Gastroesophageal sphincter (tissue), 3 donors: ENCODE measurements at regions not wholly inside any gene's neighbourhood (a gene's known extent, or its start where the extent isn't known, plus 50 kb on each side); places are given as distances from the start of the nearest gene placed in this dataset.

Experiments
- CTCF ChIP-seq, 4 experiments: fragments of 200-600 bp in 2 of 4; fragments of 450-650 bp in 2 of 4; sonication (generic) in 1 of 4; IDR thresholded peaks; one replicate each; pipeline ENCODE4 v1.5.1; 2017 to 2019; ENCODE audit warnings: antibody characterized with exemption in 4 of 4, mild to moderate bottlenecking in 2 of 4, moderate library complexity in 2 of 4
- EP300 ChIP-seq: sonication (generic); formaldehyde crosslinking; IDR thresholded peaks from one replicate; pipeline ENCODE4 v1.6.1; 2017; ENCODE audit warnings: antibody characterized with exemption, mild to moderate bottlenecking
- POLR2A ChIP-seq, 2 donors: fragments of 450-650 bp; IDR thresholded peaks; one replicate each; pipeline ENCODE4 v1.6.1; 2017; ENCODE audit warnings: antibody characterized with exemption in 2 of 2, mild to moderate bottlenecking in 2 of 2, moderate library complexity in 1 of 2

- TF ChIP-seq CTCF (IDR thresholded peaks at IDR 0.05): no peak
- TF ChIP-seq POLR2A (IDR thresholded peaks at IDR 0.05): no peak
- TF ChIP-seq EP300: no peak
These were observed 221.7 kb upstream of the CDH11 start for GRCh38 chr16:65343556-65343955.
